Neuronal stem cell (in vitro differentiated cells): ENCODE measurements at regions not wholly inside any gene's neighbourhood (a gene's known extent, or its start where the extent isn't known, plus 50 kb on each side); places are given as distances from the start of the nearest gene placed in this dataset.
A peak's percentile ranks its signal among the peaks of the same experiment; 100 is the strongest.

Experiments used
- DNase-seq: peaks from one replicate; pipeline ENCODE4 v3.0.0-alpha.2; 2013; ENCODE audit warnings: low spot score
- H2AFZ ChIP-seq: one replicate; pipeline ENCODE4 v1.6.1; 2013; ENCODE audit warnings: mild to moderate bottlenecking, low read length, inconsistent platforms
- H2AK5ac ChIP-seq: 2 replicates; pipeline ENCODE4 v1.6.1; 2013; ENCODE audit warnings: low read depth, mild to moderate bottlenecking, inconsistent platforms, low read length, moderate library complexity, mixed read lengths
- H2BK120ac ChIP-seq: 2 replicates; pipeline ENCODE4 v1.6.1; 2013; ENCODE audit warnings: low read depth, mild to moderate bottlenecking, inconsistent platforms, low read length, moderate library complexity, mixed read lengths
- H2BK12ac ChIP-seq: one replicate; pipeline ENCODE4 v1.6.1; 2013; ENCODE audit warnings: low read length, inconsistent platforms
- H2BK15ac ChIP-seq: 2 replicates; pipeline ENCODE4 v1.6.1; 2013; ENCODE audit warnings: mild to moderate bottlenecking, low read length, inconsistent platforms, mixed read lengths
- H2BK5ac ChIP-seq: one replicate; pipeline ENCODE4 v1.6.1; 2013; ENCODE audit warnings: inconsistent platforms, mild to moderate bottlenecking, low read length, moderate library complexity
- H3K14ac ChIP-seq: one replicate; pipeline ENCODE4 v1.6.1; 2013; ENCODE audit warnings: low read length, inconsistent platforms
- H3K18ac ChIP-seq: 2 replicates; pipeline ENCODE4 v1.6.1; 2013; ENCODE audit warnings: low read length, inconsistent platforms
- H3K23ac ChIP-seq: 2 replicates; pipeline ENCODE4 v1.6.1; 2013; ENCODE audit warnings: low read depth, mild to moderate bottlenecking, mixed read lengths, low read length, inconsistent platforms; ENCODE audit not compliant: poor library complexity
- H3K27ac ChIP-seq: replicated peaks from 3 replicates; pipeline ENCODE4 v1.5.1; 2013; ENCODE audit warnings: low read length, inconsistent platforms
- H3K27me3 ChIP-seq, 3 experiments: 2 replicates each; pipeline ENCODE4 v1.6.1; 2013; ENCODE audit warnings: low read length in 3 of 3, mild to moderate bottlenecking in 2 of 3, inconsistent platforms in 1 of 3, low read depth in 1 of 3, mixed read lengths in 1 of 3, moderate library complexity in 1 of 3; ENCODE audit not compliant: control insufficient read depth in 3 of 3, insufficient read depth in 3 of 3
- H3K36me3 ChIP-seq, 2 donors: replicated peaks in 1 of 2; 2 replicates each; pipeline ENCODE4 v1.6.1; 2013; ENCODE audit warnings: low read length in 2 of 2; ENCODE audit not compliant: control insufficient read depth in 2 of 2, insufficient read depth in 2 of 2
- H3K4ac ChIP-seq: 2 replicates; pipeline ENCODE4 v1.6.1; 2013; ENCODE audit warnings: inconsistent platforms, mild to moderate bottlenecking, low read length, moderate library complexity
- H3K4me1 ChIP-seq, 2 donors: 1 replicate in 1 of 2; 2 replicates in 1 of 2; pipeline ENCODE4 v1.6.1; 2013; ENCODE audit warnings: low read length in 2 of 2, low read depth in 1 of 2; ENCODE audit not compliant: control insufficient read depth in 2 of 2, insufficient read depth in 1 of 2
- H3K4me2 ChIP-seq: one replicate; pipeline ENCODE4 v1.6.1; 2013; ENCODE audit warnings: mild to moderate bottlenecking, low read length, inconsistent platforms; ENCODE audit not compliant: insufficient read depth, poor library complexity, severe bottlenecking
- H3K4me3 ChIP-seq, 2 donors: 2 replicates each; pipeline ENCODE4 v1.5.1; 2013; ENCODE audit warnings: low read length in 2 of 2, mild to moderate bottlenecking in 2 of 2, inconsistent platforms in 1 of 2, moderate library complexity in 1 of 2
- H3K79me1 ChIP-seq: one replicate; pipeline ENCODE4 v1.6.1; 2013; ENCODE audit warnings: low read depth, mild to moderate bottlenecking, inconsistent platforms, low read length, moderate library complexity
- H3K9ac ChIP-seq: one replicate; pipeline ENCODE4 v1.6.1; 2013; ENCODE audit warnings: mild to moderate bottlenecking, low read depth, low read length, inconsistent platforms; ENCODE audit not compliant: poor library complexity
- H3K9me3 ChIP-seq, 2 donors: replicated peaks in 1 of 2; 2 replicates each; pipeline versions ENCODE3 to v1.6.1; 2013; ENCODE audit warnings: low read length in 2 of 2, mild to moderate bottlenecking in 2 of 2, inconsistent platforms in 1 of 2, low read depth in 1 of 2, mixed read lengths in 1 of 2, moderate library complexity in 1 of 2; ENCODE audit not compliant: control insufficient read depth in 2 of 2, insufficient read depth in 1 of 2
- H4K8ac ChIP-seq: one replicate; pipeline ENCODE4 v1.6.1; 2013; ENCODE audit warnings: low read depth, mild to moderate bottlenecking, inconsistent platforms, low read length, moderate library complexity
- H4K91ac ChIP-seq: one replicate; pipeline ENCODE4 v1.6.1; 2013; ENCODE audit warnings: low read length, low read depth, mild to moderate bottlenecking, inconsistent platforms; ENCODE audit not compliant: poor library complexity
- WGBS, 2 donors: extraction: QIAGEN DNeasy Blood & Tissue Kit; methylation state at CpG; one replicate each; pipeline ENCODE4 v1.1.7; 2013; ENCODE audit warnings: missing lambda C conversion rate in 2 of 2, mixed read lengths in 1 of 2; ENCODE audit not compliant: insufficient read length in 2 of 2, insufficient replicate concordance in 1 of 2; ENCODE audit errors: extremely low coverage in 2 of 2; 5-methylcytosine and 5-hydroxymethylcytosine counted together

DNA sequence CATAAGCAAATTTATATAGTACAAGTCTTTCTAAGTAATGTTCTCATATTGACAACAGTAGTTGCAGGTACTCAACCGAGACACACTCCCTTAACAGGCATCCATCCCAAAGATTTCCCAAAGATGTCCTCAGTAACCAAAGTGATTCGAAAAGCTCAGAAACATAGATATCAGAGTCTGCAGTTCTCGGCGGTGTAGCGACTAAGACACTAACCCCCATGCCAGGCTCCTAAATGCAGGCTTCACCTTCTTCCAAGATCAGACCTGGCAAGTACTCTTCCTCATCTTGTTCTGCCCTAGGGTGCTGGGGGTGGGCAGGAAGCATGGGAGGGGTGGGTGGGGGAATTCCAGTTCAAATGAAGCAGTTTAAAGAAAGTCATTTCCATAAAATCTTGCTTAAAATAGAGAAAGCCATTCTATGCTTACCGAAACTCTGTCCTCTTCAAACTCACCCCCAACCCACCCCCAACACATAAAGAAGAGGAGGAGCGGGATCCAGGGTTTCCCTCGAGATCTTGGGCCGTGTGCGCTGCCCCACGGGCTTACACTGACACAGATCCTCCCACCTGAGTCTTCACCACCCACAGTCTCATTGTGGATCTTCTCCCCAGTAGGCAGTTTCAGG is 59.0 kb upstream of the BCL6 start:
- no peak overlapping the region for H3K18ac ChIP-seq
- H3K9ac ChIP-seq = no peak overlapping the region
- WGBS, 2 donors = no CpG with 5 or more reads among the region's 11 CpGs
- no peak overlapping the region for H2BK120ac ChIP-seq
- no peak overlapping the region for H3K4ac ChIP-seq
- H4K91ac ChIP-seq = no peak overlapping the region
- no peak overlapping the region for H3K4me3 ChIP-seq
- no peak overlapping the region for H3K27ac ChIP-seq
- no peak overlapping the region for H2BK5ac ChIP-seq
- no peak overlapping the region for H2BK12ac ChIP-seq
- H2AFZ ChIP-seq = peak overlapping the region; percentile 13
- no peaks in the 10 kb centered on the region for H3K9me3 ChIP-seq
- H3K23ac ChIP-seq = no peak overlapping the region
- DNase-seq = no peak
- H3K14ac ChIP-seq = no peak overlapping the region
- H3K36me3 ChIP-seq = no peaks in the 10 kb centered on the region
- no peaks in the 10 kb centered on the region for H3K27me3 ChIP-seq
- H3K4me1 ChIP-seq = peaks cover 0 to 7% of the 10 kb centered on the region in 2 donors
- H2AK5ac ChIP-seq = no peak overlapping the region
- no peak overlapping the region for H2BK15ac ChIP-seq
- no peaks in the 10 kb centered on the region for H3K79me1 ChIP-seq
- H4K8ac ChIP-seq = no peak overlapping the region
- H3K4me2 ChIP-seq = no peak overlapping the region

DNA sequence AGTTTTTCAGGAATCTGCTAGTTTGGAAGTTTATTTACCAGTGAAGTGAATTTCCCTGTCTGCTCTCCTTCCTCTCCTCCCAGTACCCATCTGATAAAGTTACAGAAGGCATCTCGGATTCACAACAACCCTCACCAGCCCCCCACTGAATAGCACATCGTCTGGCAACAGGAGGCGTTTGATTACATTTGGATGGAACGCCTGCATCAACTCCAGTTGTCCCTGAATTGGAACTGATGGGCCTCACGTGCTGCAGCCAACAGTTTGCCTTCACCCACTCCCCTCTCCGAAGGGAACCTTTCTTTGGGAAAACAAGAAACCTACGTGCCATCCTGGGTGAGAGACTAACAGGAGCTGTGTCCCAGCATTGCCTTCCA is 59.5 kb upstream of the BCL6 start:
- Histone ChIP-seq H2BK5ac (no peak overlapping the region), H3K9ac (peak overlapping the region; percentile 26), H4K91ac (no peak overlapping the region), H3K14ac (no peak overlapping the region), H3K18ac (peak overlapping the region; percentile 51), H2BK15ac (no peak overlapping the region), H3K27ac (no peak overlapping the region), H4K8ac (no peak overlapping the region), H3K4me2 (no peak overlapping the region), H3K23ac (no peak overlapping the region), H3K36me3 (no peaks in the 10 kb centered on the region), H2AK5ac (no peak overlapping the region), H3K4me3 (no peak overlapping the region), H3K27me3 (no peaks in the 10 kb centered on the region), H3K4ac (no peak overlapping the region), H2BK120ac (no peak overlapping the region), H3K4me1 (peaks cover 0 to 7% of the 10 kb centered on the region in 2 donors), H2AFZ (peak overlapping the region; percentile 13), H3K79me1 (no peaks in the 10 kb centered on the region), H3K9me3 (no peaks in the 10 kb centered on the region), H2BK12ac (no peak overlapping the region)
- DNase-seq = no peak
- WGBS, 2 donors = no CpG with 5 or more reads among the region's 7 CpGs

DNA sequence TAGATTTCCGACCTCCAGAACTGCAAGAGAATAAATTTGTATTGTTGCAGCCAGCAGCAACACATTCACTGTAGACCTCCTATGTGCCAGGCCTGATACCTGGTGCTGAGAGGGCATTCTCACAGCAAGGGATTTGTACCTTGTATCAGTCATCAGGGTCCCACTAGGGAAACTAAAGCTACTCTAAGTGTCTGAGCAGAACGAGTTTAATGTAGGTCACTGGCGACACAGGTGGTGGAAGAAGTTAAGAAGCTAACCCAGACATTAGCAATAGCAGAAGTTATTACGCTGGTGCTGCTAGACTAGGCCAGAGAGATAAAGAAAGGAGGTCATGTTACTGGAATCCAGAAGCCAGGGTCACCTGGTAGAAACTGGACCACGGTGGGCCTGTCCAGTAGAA is 60.5 kb upstream of the BCL6 start:
- no peak overlapping the region for H2BK15ac ChIP-seq
- H3K4me2 ChIP-seq = no peak overlapping the region
- no peak overlapping the region for H3K23ac ChIP-seq
- H3K36me3 ChIP-seq = no peaks in the 10 kb centered on the region
- no peak overlapping the region for H2BK12ac ChIP-seq
- no peak for DNase-seq
- peaks cover 0 to 4% (median 0%) of the 10 kb centered on the region in 3 experiments for H3K27me3 ChIP-seq
- H3K14ac ChIP-seq = no peak overlapping the region
- H4K91ac ChIP-seq = no peak overlapping the region
- H3K4ac ChIP-seq = no peak overlapping the region
- no peak overlapping the region for H3K4me3 ChIP-seq
- H3K4me1 ChIP-seq = peaks cover 0 to 11% of the 10 kb centered on the region in 2 donors
- H2BK5ac ChIP-seq = no peak overlapping the region
- no CpG with 5 or more reads among the region's 5 CpGs for WGBS, 2 donors
- no peak overlapping the region for H4K8ac ChIP-seq
- H3K79me1 ChIP-seq = no peaks in the 10 kb centered on the region
- H2BK120ac ChIP-seq = no peak overlapping the region
- H3K9ac ChIP-seq = no peak overlapping the region
- H2AFZ ChIP-seq = no peak overlapping the region
- H2AK5ac ChIP-seq = no peak overlapping the region
- H3K18ac ChIP-seq = no peak overlapping the region
- no peaks in the 10 kb centered on the region for H3K9me3 ChIP-seq
- no peak overlapping the region for H3K27ac ChIP-seq

DNA sequence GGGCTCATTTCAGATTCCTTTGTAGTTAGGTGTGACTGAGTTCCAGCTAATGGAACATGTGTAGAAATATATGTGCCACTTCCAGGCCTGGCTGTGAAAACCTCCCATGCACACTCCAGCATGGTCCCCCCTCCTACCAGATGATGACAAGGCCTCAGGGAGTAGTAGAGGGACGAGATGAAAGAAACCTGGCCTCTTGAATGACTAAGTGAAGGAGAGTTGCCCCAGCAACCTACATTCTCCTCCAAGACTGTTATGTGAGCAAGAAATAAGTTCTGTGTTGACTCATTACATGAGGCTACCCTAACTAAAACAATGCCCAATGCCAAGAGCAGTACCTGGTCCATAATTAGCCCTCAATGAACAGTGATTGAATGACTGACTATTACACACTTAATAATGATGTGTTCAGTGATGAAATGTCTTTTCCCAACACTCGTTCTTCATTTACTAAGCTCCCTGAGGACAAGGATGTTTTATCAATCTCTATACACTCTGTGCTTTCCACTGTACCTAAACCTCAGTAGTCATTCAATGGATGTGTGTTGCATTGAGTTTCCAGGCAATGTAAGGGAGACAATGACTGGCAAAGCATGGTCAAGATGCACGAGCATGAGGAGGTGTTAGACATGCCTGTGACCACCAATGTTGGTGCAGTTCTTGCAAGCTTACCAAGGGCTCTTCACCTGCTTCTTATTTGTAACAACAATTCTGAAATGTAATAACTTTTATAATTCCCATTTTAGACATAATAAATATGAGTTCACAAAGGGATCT is 62.0 kb upstream of the BCL6 start:
- H2BK12ac ChIP-seq = no peak overlapping the region
- DNase-seq = no peak
- no peaks in the 10 kb centered on the region for H3K79me1 ChIP-seq
- no peak overlapping the region for H2BK120ac ChIP-seq
- no peak overlapping the region for H4K8ac ChIP-seq
- H3K4me1 ChIP-seq = peaks cover 0 to 11% of the 10 kb centered on the region in 2 donors
- no peak overlapping the region for H2AFZ ChIP-seq
- no peak overlapping the region for H3K9ac ChIP-seq
- peaks cover 0 to 4% (median 0%) of the 10 kb centered on the region in 3 experiments for H3K27me3 ChIP-seq
- H2AK5ac ChIP-seq = no peak overlapping the region
- no peak overlapping the region for H2BK5ac ChIP-seq
- H3K4ac ChIP-seq = no peak overlapping the region
- no peak overlapping the region for H2BK15ac ChIP-seq
- H3K4me3 ChIP-seq = no peak overlapping the region
- WGBS, 2 donors = no CpG with 5 or more reads among the region's 3 CpGs
- H3K9me3 ChIP-seq = no peaks in the 10 kb centered on the region
- H3K18ac ChIP-seq = no peak overlapping the region
- H3K27ac ChIP-seq = no peak overlapping the region
- no peak overlapping the region for H3K23ac ChIP-seq
- no peaks in the 10 kb centered on the region for H3K36me3 ChIP-seq
- no peak overlapping the region for H3K14ac ChIP-seq
- no peak overlapping the region for H3K4me2 ChIP-seq
- no peak overlapping the region for H4K91ac ChIP-seq
